ENCODE measurements at regions not wholly inside any gene's neighbourhood (a gene's known extent, or its start where the extent isn't known, plus 50 kb on each side); places are given as distances from the start of the nearest gene placed in this dataset.

DNA sequence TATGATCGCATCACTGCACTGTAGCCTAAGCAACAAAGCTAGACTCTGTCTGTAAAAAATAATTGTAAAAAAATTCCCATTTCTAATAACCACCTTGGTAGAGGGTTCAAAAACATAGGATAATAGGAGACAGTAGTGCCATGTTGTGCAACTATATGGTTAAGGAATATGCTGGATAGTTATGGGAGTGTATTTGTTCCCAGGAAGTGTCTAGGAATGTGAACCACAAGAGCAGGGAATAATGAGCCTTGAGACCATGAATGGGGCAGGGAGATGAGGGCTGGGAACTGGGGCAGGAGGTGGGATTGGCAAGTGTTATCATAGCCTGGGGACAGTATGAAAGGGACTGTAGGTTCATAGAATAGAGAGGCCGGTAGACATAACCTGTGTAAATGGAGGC is 50.4 kb downstream of the RUSC2 start:
- TF ChIP-seq, protein P1, sequence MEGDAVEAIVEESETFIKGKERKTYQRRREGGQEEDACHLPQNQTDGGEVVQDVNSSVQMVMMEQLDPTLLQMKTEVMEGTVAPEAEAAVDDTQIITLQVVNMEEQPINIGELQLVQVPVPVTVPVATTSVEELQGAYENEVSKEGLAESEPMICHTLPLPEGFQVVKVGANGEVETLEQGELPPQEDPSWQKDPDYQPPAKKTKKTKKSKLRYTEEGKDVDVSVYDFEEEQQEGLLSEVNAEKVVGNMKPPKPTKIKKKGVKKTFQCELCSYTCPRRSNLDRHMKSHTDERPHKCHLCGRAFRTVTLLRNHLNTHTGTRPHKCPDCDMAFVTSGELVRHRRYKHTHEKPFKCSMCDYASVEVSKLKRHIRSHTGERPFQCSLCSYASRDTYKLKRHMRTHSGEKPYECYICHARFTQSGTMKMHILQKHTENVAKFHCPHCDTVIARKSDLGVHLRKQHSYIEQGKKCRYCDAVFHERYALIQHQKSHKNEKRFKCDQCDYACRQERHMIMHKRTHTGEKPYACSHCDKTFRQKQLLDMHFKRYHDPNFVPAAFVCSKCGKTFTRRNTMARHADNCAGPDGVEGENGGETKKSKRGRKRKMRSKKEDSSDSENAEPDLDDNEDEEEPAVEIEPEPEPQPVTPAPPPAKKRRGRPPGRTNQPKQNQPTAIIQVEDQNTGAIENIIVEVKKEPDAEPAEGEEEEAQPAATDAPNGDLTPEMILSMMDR (IDR thresholded peaks at IDR 0.05; ENCODE audit: low read depth, low read length), result no peak
- DNase-seq (ENCODE audit: extremely low read depth, low read depth), result no peak

DNA sequence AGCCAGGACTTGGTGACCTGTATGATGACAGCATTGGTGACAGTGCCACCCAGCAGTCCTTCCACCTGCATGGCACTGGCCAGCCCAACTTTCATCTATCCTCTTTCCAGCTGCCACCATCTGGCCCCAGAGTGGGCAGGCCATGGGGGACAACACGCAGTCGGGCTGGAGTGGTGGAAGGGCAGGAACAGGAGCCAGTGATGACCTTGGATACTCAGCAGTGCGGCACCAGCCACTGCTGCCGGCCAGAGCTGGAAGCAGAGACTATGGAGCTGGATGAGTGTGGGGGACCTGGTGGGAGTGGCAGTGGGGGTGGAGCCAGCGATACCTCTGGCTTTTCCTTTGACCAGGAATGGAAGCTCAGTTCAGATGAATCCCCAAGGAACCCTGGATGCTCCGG is 56.9 kb downstream of the RUSC2 start:
- TF ChIP-seq, protein P1 (IDR thresholded peaks at IDR 0.05; ENCODE audit: low read depth, low read length), result no peak
- DNase-seq (ENCODE audit: extremely low read depth, low read depth), result no peak

DNA sequence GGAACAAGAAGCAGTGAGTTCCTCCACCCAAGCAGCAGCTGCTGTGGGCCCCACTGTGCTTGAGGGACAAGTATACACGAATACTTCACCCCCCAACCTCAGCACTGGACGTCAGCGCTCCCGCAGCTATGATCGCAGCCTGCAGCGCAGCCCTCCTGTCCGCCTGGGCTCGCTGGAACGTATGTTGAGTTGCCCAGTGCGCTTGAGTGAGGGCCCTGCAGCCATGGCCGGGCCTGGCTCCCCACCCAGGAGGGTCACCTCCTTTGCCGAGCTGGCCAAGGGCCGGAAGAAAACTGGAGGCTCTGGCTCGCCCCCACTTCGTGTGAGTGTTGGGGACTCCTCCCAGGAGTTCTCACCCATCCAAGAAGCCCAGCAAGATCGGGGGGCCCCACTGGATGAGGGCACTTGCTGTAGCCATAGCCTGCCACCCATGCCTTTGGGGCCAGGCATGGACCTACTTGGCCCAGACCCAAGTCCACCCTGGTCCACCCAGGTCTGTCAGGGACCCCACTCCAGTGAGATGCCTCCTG is 57.1 kb upstream of the TESK1 start:
- DNase-seq (ENCODE audit: extremely low read depth, low read depth), result no peak
- TF ChIP-seq, protein P1 (IDR thresholded peaks at IDR 0.05; ENCODE audit: low read depth, low read length), result no peak

DNA sequence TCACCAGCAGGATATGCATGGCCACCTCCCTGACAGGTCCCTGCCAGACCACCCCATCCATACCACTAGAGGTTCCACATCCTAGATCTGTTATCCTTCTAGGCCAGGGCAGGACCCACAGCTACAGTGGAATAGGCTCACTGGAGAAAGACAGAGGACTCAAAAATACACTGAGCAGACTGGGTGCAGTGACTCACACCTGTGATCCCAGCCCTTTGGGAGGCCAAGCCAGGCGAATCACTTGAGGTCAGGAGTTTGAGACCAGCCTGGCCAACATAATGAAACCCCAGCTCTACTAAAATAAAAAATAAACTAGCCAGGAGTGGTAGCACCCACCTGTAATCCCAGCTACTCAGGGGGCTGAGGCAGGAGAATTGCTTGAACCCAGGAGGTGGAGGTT is 56.5 kb upstream of the TESK1 start:
- DNase-seq (ENCODE audit: extremely low read depth, low read depth), result no peak
- TF ChIP-seq, protein P1 (IDR thresholded peaks at IDR 0.05; ENCODE audit: low read depth, low read length), result no peak

GRCh38 chr9:35549441-35549840 is 55.6 kb upstream of the TESK1 start:
- no peak for DNase-seq (ENCODE audit: extremely low read depth, low read depth)
- TF ChIP-seq, protein P1 (IDR thresholded peaks at IDR 0.05; ENCODE audit: low read depth, low read length), result no peak

- TF ChIP-seq, protein P1 (IDR thresholded peaks at IDR 0.05; ENCODE audit: low read depth, low read length), result no peak
Observed at GRCh38 chr9:35552376-35552775, 52.7 kb upstream of the TESK1 start.

GRCh38 chr9:35552837-35553236 is 52.2 kb upstream of the TESK1 start:
- TF ChIP-seq, protein P1 (IDR thresholded peaks at IDR 0.05; ENCODE audit: low read depth, low read length), result no peak
- DNase-seq (ENCODE audit: extremely low read depth, low read depth), result no peak

More at GRCh38 chr9:35552376-35552775, 52.7 kb upstream of the TESK1 start:
- no peak for DNase-seq (ENCODE audit: extremely low read depth, low read depth)
